Stimulated activated effector memory CD8-positive, alpha-beta T cell treated with anti-CD3 and anti-CD28 coated beads, Interleukin-12 subunit alpha, Interleukin-12 subunit beta, amount 100 ng/mL, for 72 hours (primary cell): ENCODE measurements at regions not wholly inside any gene's neighbourhood (a gene's known extent, or its start where the extent isn't known, plus 50 kb on each side); places are given as distances from the start of the nearest gene placed in this dataset.

Experiments
- ATAC-seq: fragments of 150-1000 bp; cut with Tn5 transposase; 2 replicates; pipeline ENCODE4 v1.10.0; 2021
- DNase-seq, 2 donors: peaks; one replicate each; pipeline ENCODE4 v3.0.0; 2021 to 2022; ENCODE audit warnings: low spot score in 2 of 2
- H3K27ac Mint-ChIP-seq: one replicate; pipeline ENCODE4 v1.8.0; 2022; ENCODE audit warnings: mild to moderate bottlenecking, mixed read lengths
- H3K36me3 Mint-ChIP-seq: one replicate; pipeline ENCODE4 v1.8.0; 2022; ENCODE audit warnings: mild to moderate bottlenecking, mixed read lengths
- H3K4me1 Mint-ChIP-seq: one replicate; pipeline ENCODE4 v1.8.0; 2022; ENCODE audit warnings: mixed read lengths
- H3K4me3 Mint-ChIP-seq: one replicate; pipeline ENCODE4 v1.8.0; 2022; ENCODE audit warnings: mild to moderate bottlenecking, mixed read lengths
- H3K9me3 Mint-ChIP-seq: one replicate; pipeline ENCODE4 v1.8.0; 2022; ENCODE audit warnings: mixed read lengths

DNA sequence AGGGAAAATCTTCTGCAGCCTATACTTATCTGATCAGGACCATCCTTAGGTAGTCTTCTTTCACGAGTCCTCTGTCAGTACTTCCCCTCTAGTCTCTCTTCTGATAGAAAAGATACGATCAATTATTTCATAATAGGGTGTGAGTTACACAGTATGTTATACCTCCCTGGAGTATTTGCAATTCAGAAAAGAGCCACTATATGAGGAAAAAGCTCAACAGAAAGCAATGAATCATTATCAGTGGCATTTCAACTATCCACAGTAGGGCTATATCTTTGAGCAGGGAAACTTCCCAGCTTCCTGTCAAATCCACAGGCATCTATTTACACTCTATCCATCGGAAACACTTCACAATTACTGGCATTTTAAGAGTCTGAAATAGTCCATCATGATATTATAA, 105.3 kb upstream of the ACVR2A start:
- H3K9me3 Mint-ChIP-seq, result no peaks in the 10 kb centered on the region
- no peak for ATAC-seq
- H3K4me3 Mint-ChIP-seq, result no peak overlapping the region
- no peak for DNase-seq
- no peak overlapping the region for H3K27ac Mint-ChIP-seq
- no peaks in the 10 kb centered on the region for H3K36me3 Mint-ChIP-seq
- H3K4me1 Mint-ChIP-seq, result no peaks in the 10 kb centered on the region

DNA sequence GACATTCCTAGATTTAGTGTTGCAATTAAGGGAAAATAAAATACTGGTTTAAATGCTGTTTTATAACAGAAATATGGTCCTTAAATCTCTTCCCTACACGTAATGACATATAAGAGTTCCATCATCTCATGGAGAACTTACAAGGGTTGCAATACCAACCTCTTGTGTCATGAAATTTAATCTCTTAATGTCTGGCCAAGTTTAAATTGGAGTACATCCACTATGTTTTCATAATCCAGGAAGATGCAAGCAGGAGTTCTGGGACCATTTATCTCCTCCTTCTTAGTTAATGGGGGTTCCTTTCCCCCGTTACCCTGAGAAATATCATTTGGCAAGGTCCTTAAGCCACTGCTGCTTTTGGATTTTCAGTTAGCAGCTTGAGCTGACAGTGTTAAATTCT, 126.0 kb upstream of the ACVR2A start:
- Mint-ChIP-seq H3K4me1 (no peaks in the 10 kb centered on the region), H3K9me3 (peaks cover 3% of the 10 kb centered on the region), H3K36me3 (no peaks in the 10 kb centered on the region), H3K27ac (no peak overlapping the region), H3K4me3 (no peak overlapping the region)
- DNase-seq (no peak), ATAC-seq (no peak)

DNA sequence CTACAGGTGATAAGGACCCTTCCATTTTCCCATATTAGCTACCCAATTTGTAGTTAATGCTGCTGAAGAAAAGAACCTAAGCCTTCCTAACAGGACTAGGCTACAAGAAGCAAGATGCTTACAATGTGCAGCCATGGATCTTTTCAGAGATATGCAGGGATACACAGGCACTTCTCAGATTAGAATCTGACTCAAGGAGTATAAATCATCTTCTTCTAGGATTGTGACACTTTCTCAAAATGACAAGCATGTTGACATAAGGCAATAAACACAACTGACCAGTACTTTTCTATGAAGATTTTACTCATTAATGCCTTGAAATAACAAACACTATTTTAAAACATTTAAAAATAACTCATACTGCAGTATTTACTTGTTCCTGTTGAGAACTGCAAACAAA, 127.9 kb upstream of the ACVR2A start:
- Mint-ChIP-seq H3K36me3 (no peaks in the 10 kb centered on the region), H3K27ac (no peak overlapping the region), H3K4me1 (no peaks in the 10 kb centered on the region), H3K4me3 (no peak overlapping the region), H3K9me3 (peaks cover 5% of the 10 kb centered on the region)
- ATAC-seq (no peak), DNase-seq (no peak)

DNA sequence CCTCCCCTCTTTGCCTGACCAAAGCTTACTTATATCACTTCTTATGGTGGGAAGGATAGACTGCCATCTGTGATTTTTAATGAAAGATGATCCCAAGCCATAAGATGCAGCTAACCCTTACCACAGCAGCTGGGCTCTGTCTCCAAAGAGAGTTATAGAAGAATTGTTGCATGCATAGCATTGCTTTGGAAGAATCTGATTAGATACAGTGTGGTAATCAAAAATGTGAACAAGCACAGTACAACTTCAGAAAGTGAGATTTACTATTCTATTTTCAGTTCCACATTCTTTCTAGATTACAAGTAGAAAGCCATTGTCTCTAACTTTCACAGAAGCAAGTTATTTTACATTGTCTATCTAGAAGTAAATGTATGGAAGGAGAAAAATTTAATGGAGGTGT, 129.0 kb upstream of the ACVR2A start:
- no peak for ATAC-seq
- H3K27ac Mint-ChIP-seq, result no peak overlapping the region
- H3K4me1 Mint-ChIP-seq, result no peaks in the 10 kb centered on the region
- no peak for DNase-seq
- no peaks in the 10 kb centered on the region for H3K36me3 Mint-ChIP-seq
- no peak overlapping the region for H3K4me3 Mint-ChIP-seq
- peaks cover 8% of the 10 kb centered on the region for H3K9me3 Mint-ChIP-seq

DNA sequence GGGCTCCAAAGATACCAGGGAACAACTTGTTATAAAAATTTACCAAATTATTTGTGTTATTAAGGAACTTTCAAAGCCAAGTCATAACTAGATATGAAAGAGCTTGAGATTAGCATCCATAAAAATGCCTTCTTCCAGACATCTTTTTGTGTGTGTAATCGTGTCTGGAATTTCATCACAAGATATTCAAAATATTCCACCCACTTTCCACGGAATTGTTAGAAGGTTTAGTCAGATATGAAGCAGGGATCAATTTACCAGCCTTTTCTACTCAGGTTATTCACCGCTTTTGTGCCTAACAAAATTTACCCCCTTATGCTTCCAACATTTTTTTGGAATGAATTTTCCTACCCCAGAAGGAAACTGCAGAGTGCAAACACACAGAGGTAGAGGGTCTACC, 130.2 kb upstream of the ACVR2A start:
- DNase-seq (no peak), ATAC-seq (no peak)
- Mint-ChIP-seq H3K4me3 (no peak overlapping the region), H3K9me3 (peaks cover 8% of the 10 kb centered on the region), H3K27ac (no peak overlapping the region), H3K4me1 (no peaks in the 10 kb centered on the region), H3K36me3 (no peaks in the 10 kb centered on the region)

DNA sequence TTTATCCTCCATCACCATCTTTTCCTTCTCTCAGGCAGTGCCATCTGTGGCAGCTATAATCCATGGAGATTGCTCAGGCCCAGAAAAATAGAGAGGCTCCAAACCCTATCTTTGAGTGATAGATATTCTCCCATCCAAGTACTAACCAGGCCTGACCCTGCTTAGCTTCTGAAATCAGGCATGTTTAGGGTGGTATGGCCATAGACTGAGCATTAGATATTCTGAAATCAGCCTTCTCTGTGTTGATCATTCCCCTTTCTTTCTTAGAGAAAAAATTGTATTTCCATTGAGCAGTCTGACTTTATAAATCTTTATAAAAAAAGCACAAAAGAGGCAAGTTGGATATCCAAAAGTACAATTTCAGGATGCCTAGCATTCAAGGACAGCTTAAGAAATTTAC, 131.5 kb upstream of the ACVR2A start:
- Mint-ChIP-seq H3K36me3 (no peaks in the 10 kb centered on the region), H3K27ac (no peak overlapping the region), H3K9me3 (peaks cover 8% of the 10 kb centered on the region), H3K4me1 (no peaks in the 10 kb centered on the region), H3K4me3 (no peak overlapping the region)
- no peak for DNase-seq
- no peak for ATAC-seq

DNA sequence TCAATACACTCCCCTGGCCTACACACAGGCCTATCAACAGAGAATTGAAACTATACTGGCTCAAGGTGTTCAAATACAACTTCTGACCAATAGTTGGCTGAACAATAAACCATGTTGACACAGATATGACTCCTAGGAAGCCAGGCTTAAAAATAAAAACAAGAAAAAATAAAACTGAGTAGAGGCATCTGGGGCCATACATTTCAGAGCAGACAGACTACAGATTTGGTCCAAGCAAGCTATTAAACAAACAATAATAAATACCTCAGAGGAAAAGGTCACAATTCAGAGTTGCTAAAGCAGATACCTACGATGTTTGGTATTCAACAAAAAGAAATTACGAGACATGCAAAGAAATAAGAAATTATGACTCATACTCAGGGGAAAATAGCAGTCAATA, 132.8 kb upstream of the ACVR2A start:
- H3K36me3 Mint-ChIP-seq, result no peaks in the 10 kb centered on the region
- ATAC-seq, result no peak
- no peak for DNase-seq
- H3K4me3 Mint-ChIP-seq, result no peak overlapping the region
- H3K27ac Mint-ChIP-seq, result no peak overlapping the region
- H3K9me3 Mint-ChIP-seq, result peaks cover 10% of the 10 kb centered on the region
- H3K4me1 Mint-ChIP-seq, result no peaks in the 10 kb centered on the region

DNA sequence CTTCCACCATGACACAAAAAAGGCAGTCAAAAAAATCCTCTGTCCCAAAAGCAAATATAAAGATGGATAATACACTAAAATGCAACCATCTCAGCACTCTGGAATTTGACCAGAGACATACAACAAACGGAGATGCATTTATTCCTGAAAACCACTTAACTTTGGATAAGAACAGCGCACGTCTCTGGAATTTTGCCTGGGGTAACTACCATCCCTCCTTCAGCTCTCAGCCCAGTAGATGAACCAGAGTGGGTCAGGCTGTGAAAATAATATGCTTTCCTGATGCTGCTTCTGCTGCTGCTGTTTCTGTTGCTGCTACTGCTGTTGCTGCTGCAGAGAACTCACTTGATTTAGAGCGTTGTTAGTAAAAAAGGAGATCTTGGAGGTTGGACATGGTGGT, 133.8 kb upstream of the ACVR2A start:
- DNase-seq (no peak), ATAC-seq (no peak)
- Mint-ChIP-seq H3K27ac (no peak overlapping the region), H3K4me1 (no peaks in the 10 kb centered on the region), H3K36me3 (no peaks in the 10 kb centered on the region), H3K4me3 (no peak overlapping the region), H3K9me3 (peaks cover 10% of the 10 kb centered on the region)

DNA sequence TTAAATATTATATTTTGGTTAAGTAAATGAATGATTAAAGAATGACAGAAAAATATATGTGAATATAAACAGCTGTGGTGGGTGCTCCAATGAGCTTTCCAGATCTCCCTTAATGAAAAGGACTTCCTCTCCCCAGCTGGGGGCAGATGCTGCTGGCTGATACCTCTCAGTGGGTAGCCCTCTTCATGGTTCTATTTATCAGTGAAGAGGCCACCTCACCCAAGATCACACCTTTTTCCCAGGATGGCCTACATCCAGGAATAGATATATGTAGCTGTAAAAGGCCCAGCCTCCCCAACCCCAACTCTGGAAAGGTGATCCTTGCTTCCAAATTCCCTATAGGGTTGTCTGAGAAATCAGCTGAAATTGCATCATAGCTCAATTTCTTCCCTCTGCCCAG, 135.2 kb upstream of the ACVR2A start:
- no peak overlapping the region for H3K27ac Mint-ChIP-seq
- ATAC-seq, result no peak
- DNase-seq, result no peak
- peaks cover 10% of the 10 kb centered on the region for H3K9me3 Mint-ChIP-seq
- H3K36me3 Mint-ChIP-seq, result no peaks in the 10 kb centered on the region
- no peak overlapping the region for H3K4me3 Mint-ChIP-seq
- no peaks in the 10 kb centered on the region for H3K4me1 Mint-ChIP-seq

DNA sequence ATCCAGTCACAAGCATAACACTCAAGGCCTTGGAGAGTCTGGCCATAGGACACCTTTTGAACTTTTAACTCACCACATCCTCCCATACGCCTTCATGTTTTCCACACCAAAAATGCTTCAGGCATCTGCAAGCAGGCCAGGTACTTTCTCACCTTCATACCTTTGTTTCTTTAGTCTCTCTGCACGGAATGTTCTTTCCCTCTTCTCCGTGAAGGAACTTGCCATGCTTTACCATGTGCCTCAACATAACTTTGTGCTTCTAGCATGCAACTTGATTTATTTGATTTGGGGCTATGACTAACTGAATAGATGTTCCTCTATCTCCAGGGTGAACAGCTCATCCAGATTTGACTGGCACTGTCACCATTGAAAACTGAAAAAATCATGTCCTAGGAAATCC, 141.7 kb upstream of the ACVR2A start:
- DNase-seq, result no peak
- H3K27ac Mint-ChIP-seq, result no peak overlapping the region
- peaks cover 2% of the 10 kb centered on the region for H3K9me3 Mint-ChIP-seq
- no peak overlapping the region for H3K4me3 Mint-ChIP-seq
- no peak for ATAC-seq
- no peaks in the 10 kb centered on the region for H3K4me1 Mint-ChIP-seq
- H3K36me3 Mint-ChIP-seq, result no peaks in the 10 kb centered on the region

DNA sequence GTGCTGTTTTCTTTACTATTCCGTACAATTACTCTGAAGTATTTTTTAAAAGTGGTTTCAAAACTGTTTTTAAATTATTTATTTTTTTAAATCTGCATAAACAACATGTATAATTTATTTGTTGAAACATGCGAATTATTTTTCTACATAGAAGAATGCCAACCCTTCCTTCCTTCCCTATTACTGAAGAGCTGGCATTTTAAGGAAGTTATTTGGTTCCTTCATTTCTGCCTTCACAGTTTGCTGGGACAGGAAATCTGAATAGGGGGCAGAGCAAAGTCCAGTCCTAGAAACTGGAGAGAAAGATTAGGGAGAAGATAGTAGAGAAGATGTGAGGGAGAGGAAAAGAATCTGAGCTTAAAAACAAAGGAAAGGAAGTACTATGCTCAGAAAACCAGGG, 146.7 kb upstream of the ACVR2A start:
- DNase-seq, result no peak
- no peak overlapping the region for H3K4me3 Mint-ChIP-seq
- no peak overlapping the region for H3K27ac Mint-ChIP-seq
- no peaks in the 10 kb centered on the region for H3K9me3 Mint-ChIP-seq
- ATAC-seq, result no peak
- H3K4me1 Mint-ChIP-seq, result no peaks in the 10 kb centered on the region
- H3K36me3 Mint-ChIP-seq, result no peaks in the 10 kb centered on the region

DNA sequence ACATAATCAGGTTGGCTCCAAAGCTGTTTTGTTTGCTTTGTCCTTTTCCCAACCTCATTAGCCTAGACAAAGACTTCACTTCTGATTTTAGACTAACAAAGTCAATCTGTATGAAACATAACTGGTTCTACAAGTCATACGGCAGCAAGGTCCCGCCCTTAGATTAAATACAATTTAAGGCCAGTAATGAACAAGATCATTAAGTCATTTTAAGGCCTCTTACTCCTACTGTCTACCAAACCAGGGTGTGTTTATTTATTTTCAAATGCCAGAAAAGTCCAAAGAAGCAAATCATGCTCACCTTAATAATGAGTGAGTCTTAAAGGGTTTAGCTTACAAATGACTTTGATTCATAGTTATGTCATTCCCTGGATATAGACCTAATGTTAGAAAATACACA, 148.4 kb upstream of the ACVR2A start:
- H3K27ac Mint-ChIP-seq, result no peak overlapping the region
- ATAC-seq (no peak), DNase-seq (no peak)
- no peaks in the 10 kb centered on the region for H3K36me3 Mint-ChIP-seq
- no peak overlapping the region for H3K4me3 Mint-ChIP-seq
- no peaks in the 10 kb centered on the region for H3K9me3 Mint-ChIP-seq
- no peaks in the 10 kb centered on the region for H3K4me1 Mint-ChIP-seq

DNA sequence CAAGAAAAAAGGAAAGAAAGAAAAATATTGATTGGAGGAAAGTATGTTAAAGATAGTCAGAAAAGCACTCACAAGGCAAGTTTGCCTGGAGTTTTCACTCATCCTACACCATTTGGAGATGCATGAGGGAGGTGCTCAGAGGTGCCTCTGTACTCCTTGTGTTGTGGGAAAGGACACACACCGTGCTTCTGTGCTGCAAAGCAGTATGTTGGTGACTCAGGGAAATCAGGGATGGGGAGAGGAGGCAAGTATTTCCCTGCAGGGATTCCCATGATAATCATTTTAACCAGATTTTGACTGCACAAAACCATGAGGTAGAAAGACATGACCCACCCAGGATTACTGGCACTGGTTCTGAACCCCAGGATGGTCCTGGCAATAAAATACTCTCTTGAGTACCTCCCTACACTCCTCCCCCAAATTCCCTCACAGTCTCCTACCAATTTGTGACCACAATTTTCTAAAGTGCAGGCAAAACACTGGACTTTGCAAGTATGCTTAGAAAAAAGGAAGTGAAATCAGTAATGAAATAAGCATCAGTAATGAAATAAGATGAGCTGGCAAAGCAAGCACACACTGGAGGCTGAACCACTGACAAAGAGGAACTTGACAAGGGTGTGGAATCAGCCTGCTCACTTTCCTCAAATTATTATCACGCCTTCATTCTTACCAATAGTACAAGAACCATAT, 155.5 kb upstream of the ACVR2A start:
- no peaks in the 10 kb centered on the region for H3K4me1 Mint-ChIP-seq
- DNase-seq, result no peak
- no peak overlapping the region for H3K4me3 Mint-ChIP-seq
- no peaks in the 10 kb centered on the region for H3K36me3 Mint-ChIP-seq
- no peak overlapping the region for H3K27ac Mint-ChIP-seq
- H3K9me3 Mint-ChIP-seq, result no peaks in the 10 kb centered on the region
- ATAC-seq, result no peak

DNA sequence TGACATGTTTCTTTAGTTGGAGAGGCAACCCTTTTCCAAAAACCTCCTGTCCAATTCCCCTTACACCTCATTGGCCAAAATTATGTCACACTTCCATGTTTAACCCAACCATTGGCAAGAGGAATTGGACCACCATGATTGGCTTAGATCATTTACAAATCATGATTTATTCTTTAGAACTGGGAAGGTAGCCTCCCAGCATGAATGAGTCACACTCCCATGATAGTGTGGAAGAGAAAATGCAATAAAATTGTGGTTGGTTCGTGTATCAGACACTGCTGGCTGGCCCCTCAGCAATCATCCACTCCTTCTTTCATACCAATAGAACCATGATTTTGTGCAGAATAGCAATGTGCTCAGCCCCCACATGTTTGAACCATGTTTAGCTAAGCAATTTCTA, 156.6 kb upstream of the ACVR2A start:
- DNase-seq (no peak), ATAC-seq (no peak)
- no peaks in the 10 kb centered on the region for H3K9me3 Mint-ChIP-seq
- H3K36me3 Mint-ChIP-seq, result no peaks in the 10 kb centered on the region
- no peak overlapping the region for H3K4me3 Mint-ChIP-seq
- no peak overlapping the region for H3K27ac Mint-ChIP-seq
- no peaks in the 10 kb centered on the region for H3K4me1 Mint-ChIP-seq

DNA sequence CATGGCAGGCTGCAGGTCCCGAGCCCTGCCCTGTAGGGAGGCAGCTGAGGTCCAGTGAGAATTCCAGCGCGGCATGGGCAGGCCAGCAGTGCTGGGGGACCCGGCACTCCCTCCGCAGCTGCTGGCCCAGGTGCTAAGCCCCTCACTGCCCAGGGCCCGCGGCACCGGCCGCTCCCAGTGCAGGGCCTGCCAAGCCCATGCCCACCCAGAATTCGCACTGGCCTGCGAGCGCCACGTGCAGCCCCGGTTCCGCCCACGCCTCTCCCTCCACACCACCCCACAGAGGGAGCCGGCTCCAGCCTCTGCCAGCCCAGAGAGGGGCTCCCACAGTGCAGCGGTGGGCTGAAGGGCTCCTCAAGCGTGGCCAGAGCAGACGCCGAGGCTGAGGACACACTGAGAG, 158.5 kb upstream of the ACVR2A start:
- peak; percentile 13 for ATAC-seq
- Mint-ChIP-seq H3K4me3 (no peak overlapping the region), H3K27ac (no peak overlapping the region), H3K36me3 (no peaks in the 10 kb centered on the region), H3K4me1 (no peaks in the 10 kb centered on the region), H3K9me3 (no peaks in the 10 kb centered on the region)
- DNase-seq, result no peak

DNA sequence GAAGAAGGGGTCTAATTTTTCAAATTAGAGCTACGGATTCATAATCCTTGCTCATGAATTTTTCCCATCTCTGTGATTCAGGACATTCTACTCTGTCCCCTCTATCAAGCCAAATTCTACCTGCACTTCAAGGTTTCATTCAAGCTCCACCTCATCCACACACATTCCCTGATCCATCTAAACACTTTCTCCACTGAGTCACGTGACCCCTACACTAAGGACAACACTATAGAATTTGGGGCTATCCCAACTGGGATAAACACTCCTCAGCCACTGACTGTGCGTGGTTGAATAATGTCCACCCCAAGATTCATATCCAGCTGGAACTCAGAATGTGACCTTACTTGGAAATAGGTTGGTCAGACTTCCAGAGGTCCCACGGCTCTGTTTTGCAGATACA, 159.9 kb upstream of the ACVR2A start:
- ATAC-seq (no peak), DNase-seq (no peak)
- no peak overlapping the region for H3K27ac Mint-ChIP-seq
- H3K4me1 Mint-ChIP-seq, result no peaks in the 10 kb centered on the region
- H3K4me3 Mint-ChIP-seq, result no peak overlapping the region
- H3K9me3 Mint-ChIP-seq, result no peaks in the 10 kb centered on the region
- no peaks in the 10 kb centered on the region for H3K36me3 Mint-ChIP-seq

DNA sequence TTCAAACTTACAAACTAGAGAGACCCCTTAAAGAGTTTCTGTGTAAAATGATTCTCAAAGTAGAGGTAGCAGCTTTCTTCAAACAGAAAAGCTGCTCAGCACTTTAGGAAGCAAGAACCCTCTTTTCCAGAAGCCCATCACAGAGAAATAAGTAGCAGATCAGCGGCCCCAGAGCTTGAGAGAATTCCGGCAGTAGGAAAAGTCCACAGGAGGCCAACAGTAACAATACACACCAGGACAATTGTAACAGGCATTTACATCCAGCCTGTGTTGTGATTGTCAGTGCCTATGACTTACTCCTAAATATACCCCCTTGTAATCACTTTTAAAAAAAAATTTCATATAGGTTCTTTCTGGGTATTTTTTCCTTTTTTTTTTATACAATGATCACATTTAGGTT, 161.4 kb upstream of the ACVR2A start:
- DNase-seq, result no peak
- no peak overlapping the region for H3K27ac Mint-ChIP-seq
- H3K4me3 Mint-ChIP-seq, result no peak overlapping the region
- no peaks in the 10 kb centered on the region for H3K9me3 Mint-ChIP-seq
- no peak for ATAC-seq
- H3K36me3 Mint-ChIP-seq, result no peaks in the 10 kb centered on the region
- no peaks in the 10 kb centered on the region for H3K4me1 Mint-ChIP-seq
